Liver (tissue), 3 donors: ENCODE measurements at regions not wholly inside any gene's neighbourhood (a gene's known extent, or its start where the extent isn't known, plus 50 kb on each side); places are given as distances from the start of the nearest gene placed in this dataset.

ENCODE experiments used
- EGR1 ChIP-seq, 2 donors: IDR thresholded peaks; 2 replicates each; pipeline ENCODE4 v1.6.1; 2016 to 2018; ENCODE audit warnings: antibody characterized with exemption in 2 of 2, low read depth in 2 of 2
- FOXA1 ChIP-seq: IDR thresholded peaks from 2 replicates; pipeline ENCODE4 v1.6.1; 2016; ENCODE audit warnings: antibody characterized with exemption
- FOXA2 ChIP-seq: IDR thresholded peaks from 2 replicates; pipeline ENCODE4 v1.6.1; 2016; ENCODE audit warnings: antibody characterized with exemption
- GABPA ChIP-seq, 2 donors: IDR thresholded peaks in 1 of 2; conservative IDR thresholded peaks in 1 of 2; 2 replicates each; pipeline ENCODE4 v1.6.1; 2016; ENCODE audit warnings: antibody characterized with exemption in 2 of 2, mild to moderate bottlenecking in 1 of 2, moderate library complexity in 1 of 2
- JUND ChIP-seq, 2 donors: IDR thresholded peaks; 2 replicates each; pipeline ENCODE4 v1.6.1; 2016; ENCODE audit warnings: antibody characterized with exemption in 2 of 2
- RAD21 ChIP-seq, 2 donors: IDR thresholded peaks; 2 replicates each; pipeline ENCODE4 v1.6.1; 2016; ENCODE audit warnings: antibody characterized with exemption in 2 of 2, mild to moderate bottlenecking in 2 of 2
- SP1 ChIP-seq: IDR thresholded peaks from 2 replicates; pipeline ENCODE4 v1.6.1; 2018; ENCODE audit warnings: antibody characterized with exemption, mild to moderate bottlenecking
- TAF1 ChIP-seq: conservative IDR thresholded peaks from 2 replicates; pipeline ENCODE4 v1.6.1; 2016; ENCODE audit warnings: antibody characterized with exemption, mild to moderate bottlenecking
- YY1 ChIP-seq: IDR thresholded peaks from 2 replicates; pipeline ENCODE4 v1.6.1; 2016; ENCODE audit warnings: antibody characterized with exemption, mild to moderate bottlenecking
- TF ChIP-seq, protein P1 (sequence below): fragments of 150-350 bp; IDR thresholded peaks from 2 replicates; pipeline ENCODE4 v1.5.1; 2017; ENCODE audit warnings: improper control_type of control experiment, low read depth, low read length; ENCODE audit not compliant: missing input control
- TF ChIP-seq, protein P2 (sequence below): IDR thresholded peaks from 2 replicates; pipeline ENCODE4 v1.6.1; 2016; ENCODE audit warnings: antibody characterized with exemption
- TF ChIP-seq, protein P3 (sequence below): IDR thresholded peaks from 2 replicates; pipeline ENCODE4 v1.6.1; 2016; ENCODE audit warnings: antibody characterized with exemption, mild to moderate bottlenecking
- donor health status: healthy.
- donor health status: healthy.

DNA sequence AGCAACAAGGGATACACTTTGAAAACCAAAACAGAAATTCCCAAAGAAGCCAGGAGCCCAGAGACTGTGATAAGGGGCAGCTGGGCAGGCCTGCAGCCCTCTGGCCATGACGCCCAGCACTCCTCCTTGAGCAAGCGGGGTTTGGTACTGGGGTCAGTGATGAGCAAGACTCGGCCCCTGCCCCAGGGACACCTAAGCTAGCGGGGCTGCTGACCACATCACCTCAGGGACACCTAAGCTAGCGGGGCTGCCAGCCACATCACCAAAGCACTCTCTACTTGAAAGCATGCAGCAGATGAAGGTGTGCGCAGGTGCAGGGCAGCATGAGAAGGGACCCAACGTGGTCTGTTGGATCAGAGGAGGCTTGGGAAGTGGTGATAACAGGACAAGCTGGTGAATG is 108.0 kb upstream of the PPP2R2D start:
- TF ChIP-seq FOXA1 (no peak), JUND (IDR thresholded peaks at IDR 0.05) (no peak), YY1 (no peak), RAD21 (IDR thresholded peaks at IDR 0.05) (no peak), GABPA (IDR thresholded peaks at IDR 0.05 in 1 of 2, conservative IDR thresholded peaks at IDR 0.05 in 1 of 2) (no peak), TAF1 (no peak), SP1 (no peak), FOXA2 (no peak), EGR1 (IDR thresholded peaks at IDR 0.05; ENCODE audit: low read depth in 2 of 2) (no peak)
- TF ChIP-seq, protein P1, sequence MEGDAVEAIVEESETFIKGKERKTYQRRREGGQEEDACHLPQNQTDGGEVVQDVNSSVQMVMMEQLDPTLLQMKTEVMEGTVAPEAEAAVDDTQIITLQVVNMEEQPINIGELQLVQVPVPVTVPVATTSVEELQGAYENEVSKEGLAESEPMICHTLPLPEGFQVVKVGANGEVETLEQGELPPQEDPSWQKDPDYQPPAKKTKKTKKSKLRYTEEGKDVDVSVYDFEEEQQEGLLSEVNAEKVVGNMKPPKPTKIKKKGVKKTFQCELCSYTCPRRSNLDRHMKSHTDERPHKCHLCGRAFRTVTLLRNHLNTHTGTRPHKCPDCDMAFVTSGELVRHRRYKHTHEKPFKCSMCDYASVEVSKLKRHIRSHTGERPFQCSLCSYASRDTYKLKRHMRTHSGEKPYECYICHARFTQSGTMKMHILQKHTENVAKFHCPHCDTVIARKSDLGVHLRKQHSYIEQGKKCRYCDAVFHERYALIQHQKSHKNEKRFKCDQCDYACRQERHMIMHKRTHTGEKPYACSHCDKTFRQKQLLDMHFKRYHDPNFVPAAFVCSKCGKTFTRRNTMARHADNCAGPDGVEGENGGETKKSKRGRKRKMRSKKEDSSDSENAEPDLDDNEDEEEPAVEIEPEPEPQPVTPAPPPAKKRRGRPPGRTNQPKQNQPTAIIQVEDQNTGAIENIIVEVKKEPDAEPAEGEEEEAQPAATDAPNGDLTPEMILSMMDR: no peak
- TF ChIP-seq, protein P2, sequence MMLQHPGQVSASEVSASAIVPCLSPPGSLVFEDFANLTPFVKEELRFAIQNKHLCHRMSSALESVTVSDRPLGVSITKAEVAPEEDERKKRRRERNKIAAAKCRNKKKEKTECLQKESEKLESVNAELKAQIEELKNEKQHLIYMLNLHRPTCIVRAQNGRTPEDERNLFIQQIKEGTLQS: no peak
- TF ChIP-seq, protein P3, sequence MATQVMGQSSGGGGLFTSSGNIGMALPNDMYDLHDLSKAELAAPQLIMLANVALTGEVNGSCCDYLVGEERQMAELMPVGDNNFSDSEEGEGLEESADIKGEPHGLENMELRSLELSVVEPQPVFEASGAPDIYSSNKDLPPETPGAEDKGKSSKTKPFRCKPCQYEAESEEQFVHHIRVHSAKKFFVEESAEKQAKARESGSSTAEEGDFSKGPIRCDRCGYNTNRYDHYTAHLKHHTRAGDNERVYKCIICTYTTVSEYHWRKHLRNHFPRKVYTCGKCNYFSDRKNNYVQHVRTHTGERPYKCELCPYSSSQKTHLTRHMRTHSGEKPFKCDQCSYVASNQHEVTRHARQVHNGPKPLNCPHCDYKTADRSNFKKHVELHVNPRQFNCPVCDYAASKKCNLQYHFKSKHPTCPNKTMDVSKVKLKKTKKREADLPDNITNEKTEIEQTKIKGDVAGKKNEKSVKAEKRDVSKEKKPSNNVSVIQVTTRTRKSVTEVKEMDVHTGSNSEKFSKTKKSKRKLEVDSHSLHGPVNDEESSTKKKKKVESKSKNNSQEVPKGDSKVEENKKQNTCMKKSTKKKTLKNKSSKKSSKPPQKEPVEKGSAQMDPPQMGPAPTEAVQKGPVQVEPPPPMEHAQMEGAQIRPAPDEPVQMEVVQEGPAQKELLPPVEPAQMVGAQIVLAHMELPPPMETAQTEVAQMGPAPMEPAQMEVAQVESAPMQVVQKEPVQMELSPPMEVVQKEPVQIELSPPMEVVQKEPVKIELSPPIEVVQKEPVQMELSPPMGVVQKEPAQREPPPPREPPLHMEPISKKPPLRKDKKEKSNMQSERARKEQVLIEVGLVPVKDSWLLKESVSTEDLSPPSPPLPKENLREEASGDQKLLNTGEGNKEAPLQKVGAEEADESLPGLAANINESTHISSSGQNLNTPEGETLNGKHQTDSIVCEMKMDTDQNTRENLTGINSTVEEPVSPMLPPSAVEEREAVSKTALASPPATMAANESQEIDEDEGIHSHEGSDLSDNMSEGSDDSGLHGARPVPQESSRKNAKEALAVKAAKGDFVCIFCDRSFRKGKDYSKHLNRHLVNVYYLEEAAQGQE: no peak
